ENCODE measurements at regions not wholly inside any gene's neighbourhood (a gene's known extent, or its start where the extent isn't known, plus 50 kb on each side); places are given as distances from the start of the nearest gene placed in this dataset.

DNA sequence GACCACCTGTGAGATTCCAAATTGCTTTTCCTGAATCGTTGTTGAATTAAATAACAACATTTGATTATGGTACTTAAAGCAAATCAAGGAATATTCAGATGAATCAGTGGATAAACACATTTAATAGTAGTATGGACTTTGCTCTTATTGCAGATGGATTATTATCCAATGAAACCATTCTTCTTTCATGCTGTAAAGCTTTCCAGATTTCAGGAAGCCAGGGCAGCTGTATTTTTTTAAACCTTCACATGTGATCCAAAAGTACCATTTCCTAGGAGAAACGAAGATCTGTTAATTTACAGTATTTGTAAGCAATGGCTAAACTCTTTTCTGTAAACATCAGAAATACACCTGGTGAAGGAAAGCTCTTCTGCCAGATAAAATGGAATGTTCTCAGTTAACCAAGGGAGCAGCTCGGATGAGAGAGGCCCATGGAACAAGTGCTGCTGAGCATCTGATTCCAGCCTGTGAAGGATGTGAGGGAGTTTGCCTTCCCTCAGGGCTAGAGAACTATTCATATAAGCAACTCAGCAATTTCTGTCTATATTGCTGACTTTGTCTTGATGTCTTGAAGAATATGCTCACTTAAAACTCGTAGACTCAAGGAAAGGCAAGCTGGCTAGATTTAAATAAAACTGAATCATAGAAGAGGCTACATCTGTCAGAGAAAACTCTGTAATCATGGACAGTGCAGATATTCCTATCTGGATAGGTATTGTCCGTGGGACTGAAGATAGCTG, 94.4 kb upstream of the LIMCH1 start:
- Histone ChIP-seq H3K56ac (ENCODE audit: extremely low read depth, insufficient read depth, low read length) (no peak overlapping the region), H3K4me2 (ENCODE audit: low read depth, low read length) (no peak overlapping the region), H3K27ac (ENCODE audit: insufficient read depth, low read length) (no peak overlapping the region), H3K23ac (ENCODE audit: low read depth, low read length) (no peak overlapping the region), H2BK15ac (ENCODE audit: low read depth, low read length) (no peak overlapping the region), H4K20me1 (ENCODE audit: insufficient read depth, low read length) (no peaks in the 10 kb centered on the region), H3K4me1 (ENCODE audit: control insufficient read depth, insufficient read depth, low read length) (no peaks in the 10 kb centered on the region), H2BK20ac (ENCODE audit: low read depth, low read length) (no peak overlapping the region), H3K14ac (replicated peaks; ENCODE audit: low read depth, low read length) (no peak overlapping the region), H4K8ac (ENCODE audit: low read depth in 2 of 2, low read length in 2 of 2) (no peak overlapping the region), H3K4ac (ENCODE audit: low read depth, low read length) (no peak overlapping the region), H2AFZ (replicated peaks; ENCODE audit: low read length, poor library complexity) (no peak overlapping the region), H3K4me3 (ENCODE audit: insufficient read depth, low read depth, low read length) (no peak overlapping the region), H3K27me3 (ENCODE audit: control insufficient read depth, insufficient read depth, low read length) (no peaks in the 10 kb centered on the region), H3K79me1 (ENCODE audit: low read depth in 1 of 2, low read length in 2 of 2) (no peaks in the 10 kb centered on the region), H3K18ac (ENCODE audit: low read depth, low read length) (no peak overlapping the region), H3K9me3 (ENCODE audit: control insufficient read depth, insufficient read depth, low read length) (no peaks in the 10 kb centered on the region), H2AK9ac (replicated peaks; ENCODE audit: low read depth, low read length, poor library complexity) (no peak overlapping the region), H3K36me3 (ENCODE audit: control insufficient read depth, insufficient read depth, low read length) (no peaks in the 10 kb centered on the region), H2BK5ac (ENCODE audit: low read depth, low read length, poor library complexity, severe bottlenecking) (no peak overlapping the region), H3K9me1 (ENCODE audit: insufficient read depth, low read length) (no peaks in the 10 kb centered on the region), H2AK5ac (ENCODE audit: low read depth, low read length) (no peak overlapping the region), H4K5ac (ENCODE audit: low read depth, low read length) (no peak overlapping the region), H2BK120ac (ENCODE audit: low read depth, low read length) (no peak overlapping the region), H3K9ac (ENCODE audit: low read depth, low read length) (no peak overlapping the region), H4K91ac (ENCODE audit: insufficient read depth, low read depth, low read length) (no peak overlapping the region)
- intact Hi-C loops (cut with micrococcal nuclease) = no loop called here
- dilution Hi-C loops (cut with HindIII; ENCODE audit: low sequenced_read_pairs, unreplicated experiment) = no loop called here
- TF ChIP-seq, protein P1, sequence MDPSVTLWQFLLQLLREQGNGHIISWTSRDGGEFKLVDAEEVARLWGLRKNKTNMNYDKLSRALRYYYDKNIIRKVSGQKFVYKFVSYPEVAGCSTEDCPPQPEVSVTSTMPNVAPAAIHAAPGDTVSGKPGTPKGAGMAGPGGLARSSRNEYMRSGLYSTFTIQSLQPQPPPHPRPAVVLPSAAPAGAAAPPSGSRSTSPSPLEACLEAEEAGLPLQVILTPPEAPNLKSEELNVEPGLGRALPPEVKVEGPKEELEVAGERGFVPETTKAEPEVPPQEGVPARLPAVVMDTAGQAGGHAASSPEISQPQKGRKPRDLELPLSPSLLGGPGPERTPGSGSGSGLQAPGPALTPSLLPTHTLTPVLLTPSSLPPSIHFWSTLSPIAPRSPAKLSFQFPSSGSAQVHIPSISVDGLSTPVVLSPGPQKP (IDR thresholded peaks at IDR 0.05; ENCODE audit: borderline replicate concordance, low read depth, low read length) = no peak
- TF ChIP-seq MAZ (IDR thresholded peaks at IDR 0.05; ENCODE audit: borderline replicate concordance, low read depth, low read length) (no peak), RAD21 (IDR thresholded peaks at IDR 0.05; ENCODE audit: low read length) (no peak), MXI1 (IDR thresholded peaks at IDR 0.05; ENCODE audit: borderline replicate concordance, low read depth, low read length) (no peak), SMC3 (IDR thresholded peaks at IDR 0.05; ENCODE audit: low read depth, low read length) (no peak), MAFK (IDR thresholded peaks at IDR 0.05; ENCODE audit: low read depth, low read length) (no peak), USF2 (IDR thresholded peaks at IDR 0.05; ENCODE audit: low read depth, low read length) (no peak), CHD1 (IDR thresholded peaks at IDR 0.05; ENCODE audit: low read depth, low read length) (no peak), CEBPB (IDR thresholded peaks at IDR 0.05; ENCODE audit: low read depth, low read length) (no peak), FOS (IDR thresholded peaks at IDR 0.05; ENCODE audit: low read depth, low read length) (no peak), POLR2A (IDR thresholded peaks at IDR 0.05; ENCODE audit: low read depth, low read length) (no peak), RFX5 (IDR thresholded peaks at IDR 0.05; ENCODE audit: low read depth, low read length) (no peak), NFE2L2 (IDR thresholded peaks at IDR 0.05; ENCODE audit: low read depth, low read length) (no peak), BHLHE40 (IDR thresholded peaks at IDR 0.05; ENCODE audit: low read depth, low read length) (no peak), RCOR1 (IDR thresholded peaks at IDR 0.05; ENCODE audit: insufficient replicate concordance, low read length) (no peak)
- TF ChIP-seq, protein P2, sequence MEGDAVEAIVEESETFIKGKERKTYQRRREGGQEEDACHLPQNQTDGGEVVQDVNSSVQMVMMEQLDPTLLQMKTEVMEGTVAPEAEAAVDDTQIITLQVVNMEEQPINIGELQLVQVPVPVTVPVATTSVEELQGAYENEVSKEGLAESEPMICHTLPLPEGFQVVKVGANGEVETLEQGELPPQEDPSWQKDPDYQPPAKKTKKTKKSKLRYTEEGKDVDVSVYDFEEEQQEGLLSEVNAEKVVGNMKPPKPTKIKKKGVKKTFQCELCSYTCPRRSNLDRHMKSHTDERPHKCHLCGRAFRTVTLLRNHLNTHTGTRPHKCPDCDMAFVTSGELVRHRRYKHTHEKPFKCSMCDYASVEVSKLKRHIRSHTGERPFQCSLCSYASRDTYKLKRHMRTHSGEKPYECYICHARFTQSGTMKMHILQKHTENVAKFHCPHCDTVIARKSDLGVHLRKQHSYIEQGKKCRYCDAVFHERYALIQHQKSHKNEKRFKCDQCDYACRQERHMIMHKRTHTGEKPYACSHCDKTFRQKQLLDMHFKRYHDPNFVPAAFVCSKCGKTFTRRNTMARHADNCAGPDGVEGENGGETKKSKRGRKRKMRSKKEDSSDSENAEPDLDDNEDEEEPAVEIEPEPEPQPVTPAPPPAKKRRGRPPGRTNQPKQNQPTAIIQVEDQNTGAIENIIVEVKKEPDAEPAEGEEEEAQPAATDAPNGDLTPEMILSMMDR (conservative IDR thresholded peaks at IDR 0.05; ENCODE audit: low read depth, low read length) = no peak
- DNase-seq = no peak
- no TSS peak for BruUV-seq (replicated peaks)
- WGBS, 2 experiments (ENCODE audit: extremely low coverage in 2 of 2, insufficient read length in 1 of 2) = 40% methylated on average over 1 of the region's 5 CpGs; no CpG with 5 or more reads in 1 of the 2 experiments
- POLR2A ChIA-PET (ENCODE audit: unreplicated experiment) = no interaction called here
- no peak for ATAC-seq (ENCODE audit: low read depth)
- in situ Hi-C loops (cut with MboI; ENCODE audit: low sequenced_read_pairs) = no loop called here
- CTCF ChIA-PET = no interaction called here

Data from IMR-90 (cell line).